OCI-LY3 (cell line): ENCODE measurements at regions not wholly inside any gene's neighbourhood (a gene's known extent, or its start where the extent isn't known, plus 50 kb on each side); places are given as distances from the start of the nearest gene placed in this dataset.

Experiments
- H2AFZ ChIP-seq: fragments of 200-600, 300-600 bp; shearing (Covaris generic); 2 replicates; pipeline ENCODE4 v1.6.0; 2014; ENCODE audit warnings: antibody characterized with exemption, low read depth, low read length
- H3K27ac ChIP-seq: fragments of 200-600, 300-600 bp; sonication (generic); 2 replicates; pipeline ENCODE4 v1.5.1; 2014; ENCODE audit warnings: mild to moderate bottlenecking, low read length, moderate library complexity, mixed read lengths
- H3K27me3 ChIP-seq: fragments of 200-600, 300-600 bp; sonication (generic); 2 replicates; pipeline ENCODE4 v1.6.1; 2014; ENCODE audit warnings: low read depth, low read length, mixed read lengths
- H3K36me3 ChIP-seq: fragments of 200-600, 300-600 bp; sonication (generic); replicated peaks from 2 replicates; pipeline ENCODE3; 2014; ENCODE audit warnings: low read depth, low read length, mixed read lengths
- H3K4me1 ChIP-seq: fragments of 300-600, 200-600 bp; sonication (generic); 2 replicates; pipeline ENCODE4 v1.6.1; 2014; ENCODE audit warnings: low read length, mixed read lengths
- H3K4me2 ChIP-seq: fragments of 200-600, 300-600 bp; sonication (generic); 2 replicates; pipeline ENCODE4 v1.6.1; 2014; ENCODE audit warnings: low read length, mixed read lengths
- H3K4me3 ChIP-seq: fragments of 300-600, 200-600 bp; sonication (generic); 2 replicates; pipeline ENCODE4 v1.5.1; 2014; ENCODE audit warnings: antibody characterized with exemption, mild to moderate bottlenecking, low read length, moderate library complexity
- H3K79me2 ChIP-seq: fragments of 300-600, 200-600 bp; shearing (Covaris generic); 2 replicates; pipeline ENCODE4 v1.6.1; 2014; ENCODE audit warnings: mild to moderate bottlenecking, low read length, mixed read lengths
- H3K9ac ChIP-seq: fragments of 300-600, 200-600 bp; shearing (Covaris generic); 2 replicates; pipeline ENCODE4 v1.6.0; 2014; ENCODE audit warnings: mild to moderate bottlenecking, low read length, moderate library complexity
- H3K9me3 ChIP-seq: fragments of 200-600, 300-600 bp; shearing (Covaris generic); 2 replicates; pipeline ENCODE4 v1.6.1; 2014; ENCODE audit warnings: low read length, mixed read lengths; ENCODE audit not compliant: insufficient read depth
- H4K20me1 ChIP-seq: fragments of 200-600, 300-600 bp; sonication (generic); 2 replicates; pipeline ENCODE4 v1.6.1; 2016; ENCODE audit warnings: low read length, mixed read lengths; ENCODE audit not compliant: insufficient read depth
- CTCF ChIP-seq: fragments of 200-600, 300-600 bp; sonication (generic); IDR thresholded peaks from 2 replicates; pipeline ENCODE4 v1.5.1; 2014; ENCODE audit warnings: antibody characterized with exemption, low read length, low read depth
- EZH2phosphoT487 ChIP-seq: fragments of 200-600 bp; shearing (Covaris generic); IDR thresholded peaks from 2 replicates; pipeline ENCODE4 v1.6.1; 2018; ENCODE audit warnings: antibody characterized with exemption, mixed run types, low read depth

GRCh38 chr10:110365356-110366143 is 60.8 kb upstream of the SMNDC1 start:
- H4K20me1 ChIP-seq: no peaks in the 10 kb centered on the region
- H3K27ac ChIP-seq: no peak overlapping the region
- H2AFZ ChIP-seq: no peak overlapping the region
- no peak overlapping the region for H3K4me2 ChIP-seq
- H3K36me3 ChIP-seq: no peaks in the 10 kb centered on the region
- no peaks in the 10 kb centered on the region for H3K9me3 ChIP-seq
- TF ChIP-seq CTCF (no peak), EZH2phosphoT487 (no peak)
- no peaks in the 10 kb centered on the region for H3K79me2 ChIP-seq
- no peaks in the 10 kb centered on the region for H3K27me3 ChIP-seq
- no peak overlapping the region for H3K9ac ChIP-seq
- H3K4me3 ChIP-seq: no peak overlapping the region
- peaks cover 56% of the 10 kb centered on the region for H3K4me1 ChIP-seq

GRCh38 chr10:110366635-110367034 is 61.9 kb upstream of the SMNDC1 start:
- H4K20me1 ChIP-seq: no peaks in the 10 kb centered on the region
- H3K27me3 ChIP-seq: no peaks in the 10 kb centered on the region
- no peak overlapping the region for H3K27ac ChIP-seq
- H3K4me3 ChIP-seq: no peak overlapping the region
- H2AFZ ChIP-seq: no peak overlapping the region
- peaks cover 48% of the 10 kb centered on the region for H3K4me1 ChIP-seq
- no peak overlapping the region for H3K4me2 ChIP-seq
- H3K9me3 ChIP-seq: no peaks in the 10 kb centered on the region
- TF ChIP-seq CTCF (no peak), EZH2phosphoT487 (no peak)
- no peaks in the 10 kb centered on the region for H3K79me2 ChIP-seq
- H3K36me3 ChIP-seq: no peaks in the 10 kb centered on the region
- H3K9ac ChIP-seq: no peak overlapping the region

- Histone ChIP-seq H4K20me1 (no peaks in the 10 kb centered on the region), H3K79me2 (no peaks in the 10 kb centered on the region), H3K27me3 (no peaks in the 10 kb centered on the region), H3K27ac (peak overlapping the region; percentile 58), H2AFZ (no peak overlapping the region), H3K4me1 (peaks cover 44% of the 10 kb centered on the region), H3K9ac (peak overlapping the region; percentile 52), H3K36me3 (no peaks in the 10 kb centered on the region), H3K9me3 (no peaks in the 10 kb centered on the region), H3K4me3 (peak overlapping the region; percentile 20; the same call in 1 of the 2 replicates), H3K4me2 (peak overlapping the region; percentile 70)
- TF ChIP-seq CTCF (no peak), EZH2phosphoT487 (no peak)
Observed at GRCh38 chr10:110368002-110368401, 63.3 kb upstream of the SMNDC1 start.

- Histone ChIP-seq H3K4me1 (peaks cover 44% of the 10 kb centered on the region), H3K4me2 (peak overlapping the region; percentile 70), H3K27ac (peak overlapping the region; percentile 58), H3K4me3 (peak overlapping the region; percentile 20; the same call in 1 of the 2 replicates), H3K9ac (no peak overlapping the region), H3K9me3 (no peaks in the 10 kb centered on the region), H4K20me1 (no peaks in the 10 kb centered on the region), H3K27me3 (no peaks in the 10 kb centered on the region), H3K79me2 (no peaks in the 10 kb centered on the region), H2AFZ (no peak overlapping the region), H3K36me3 (no peaks in the 10 kb centered on the region)
- TF ChIP-seq EZH2phosphoT487: no peak
- no peak for TF ChIP-seq CTCF
Observed at GRCh38 chr10:110368556-110368955, 63.8 kb upstream of the SMNDC1 start.
